Prostate gland (tissue), 2 donors: ENCODE measurements at regions not wholly inside any gene's neighbourhood (a gene's known extent, or its start where the extent isn't known, plus 50 kb on each side); places are given as distances from the start of the nearest gene placed in this dataset.
"Not testable (repeated sequence)": the region's sequence is repeated elsewhere in the genome, so short reads cannot be mapped to it uniquely, and the experiment has no call there.

Experiments
- POLR2A ChIP-seq: fragments of 450-650 bp; IDR thresholded peaks from one replicate; pipeline ENCODE4 v1.6.1; 2016; ENCODE audit warnings: antibody characterized with exemption, mild to moderate bottlenecking
- POLR2AphosphoS5 ChIP-seq: sonication (generic); formaldehyde crosslinking; IDR thresholded peaks from one replicate; pipeline ENCODE4 v1.6.1; 2017; ENCODE audit warnings: antibody characterized with exemption
- TF ChIP-seq, protein P1 (sequence below), 4 experiments: fragments of 200-600 bp in 2 of 4; fragments of 450-650 bp in 2 of 4; sonication (generic) in 2 of 4; IDR thresholded peaks; 1 replicate in 3 of 4; 2 replicates in 1 of 4; pipeline ENCODE4 v1.5.1; 2016 to 2019; ENCODE audit warnings: antibody characterized with exemption in 4 of 4, mild to moderate bottlenecking in 2 of 4, moderate library complexity in 2 of 4

DNA sequence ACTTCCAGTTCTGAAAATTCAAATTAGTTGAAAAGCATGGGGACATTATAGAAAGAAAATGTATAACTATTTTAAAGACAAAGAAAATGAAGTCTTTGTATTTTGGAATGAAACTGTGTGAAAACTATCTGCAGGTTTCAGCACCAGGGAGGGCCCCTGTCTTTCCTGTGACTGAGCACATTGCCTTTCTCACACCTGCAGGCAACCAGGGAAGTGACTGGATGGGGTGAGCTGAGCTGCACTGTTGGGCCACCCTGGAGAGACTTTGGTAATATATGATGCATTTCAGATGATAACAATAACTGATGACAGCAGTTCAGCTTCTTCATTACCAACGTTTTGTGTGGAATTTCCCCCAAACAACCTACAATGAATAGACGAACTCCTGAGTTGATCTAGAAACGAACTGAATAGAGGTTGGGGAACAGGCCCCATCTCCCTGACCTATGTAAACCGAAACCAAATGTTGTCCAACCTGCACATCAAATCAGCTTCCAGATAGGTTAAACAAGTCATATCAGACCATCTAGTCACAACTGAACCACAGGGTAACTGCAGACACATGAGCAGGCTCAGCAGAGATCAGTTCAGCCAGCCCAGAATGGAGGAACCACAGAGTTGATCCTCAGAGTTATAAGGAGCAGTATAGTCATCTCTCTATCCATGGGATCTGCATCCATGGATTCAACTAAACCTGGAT is 1402.2 kb downstream of the RPIA start:
- TF ChIP-seq, protein P1, sequence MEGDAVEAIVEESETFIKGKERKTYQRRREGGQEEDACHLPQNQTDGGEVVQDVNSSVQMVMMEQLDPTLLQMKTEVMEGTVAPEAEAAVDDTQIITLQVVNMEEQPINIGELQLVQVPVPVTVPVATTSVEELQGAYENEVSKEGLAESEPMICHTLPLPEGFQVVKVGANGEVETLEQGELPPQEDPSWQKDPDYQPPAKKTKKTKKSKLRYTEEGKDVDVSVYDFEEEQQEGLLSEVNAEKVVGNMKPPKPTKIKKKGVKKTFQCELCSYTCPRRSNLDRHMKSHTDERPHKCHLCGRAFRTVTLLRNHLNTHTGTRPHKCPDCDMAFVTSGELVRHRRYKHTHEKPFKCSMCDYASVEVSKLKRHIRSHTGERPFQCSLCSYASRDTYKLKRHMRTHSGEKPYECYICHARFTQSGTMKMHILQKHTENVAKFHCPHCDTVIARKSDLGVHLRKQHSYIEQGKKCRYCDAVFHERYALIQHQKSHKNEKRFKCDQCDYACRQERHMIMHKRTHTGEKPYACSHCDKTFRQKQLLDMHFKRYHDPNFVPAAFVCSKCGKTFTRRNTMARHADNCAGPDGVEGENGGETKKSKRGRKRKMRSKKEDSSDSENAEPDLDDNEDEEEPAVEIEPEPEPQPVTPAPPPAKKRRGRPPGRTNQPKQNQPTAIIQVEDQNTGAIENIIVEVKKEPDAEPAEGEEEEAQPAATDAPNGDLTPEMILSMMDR (IDR thresholded peaks at IDR 0.05): not testable (repeated sequence)
- TF ChIP-seq POLR2A, POLR2AphosphoS5: not testable (repeated sequence)
